A549 (cell line): ENCODE measurements at regions not wholly inside any gene's neighbourhood (a gene's known extent, or its start where the extent isn't known, plus 50 kb on each side); places are given as distances from the start of the nearest gene placed in this dataset.

Experiments
- ATAC-seq, 2 experiments: fragments of 200-7000 bp in 1 of 2; fragments of >200 bp in 1 of 2; cut with Nextera tagmentation in 1 of 2; cut with Tn5 transposase in 1 of 2; 3 replicates each; pipeline versions ENCODE4 v1.8.0 to v1.9.1; 2018 to 2020; ENCODE audit warnings: mild to moderate bottlenecking in 1 of 2, moderate library complexity in 1 of 2
- CTCF ChIA-PET: fragments of 300-600 bp; sonication (Branson Sonifier 250); formaldehyde crosslinking; extraction: SDS; loops from one replicate; lab custom pipeline; 2021; ENCODE audit warnings: antibody characterized with exemption, inconsistent platforms; lab: Yijun Ruan, JAX
- POLR2A ChIA-PET: fragments of 350-600 bp; formaldehyde crosslinking; extraction: SDS; loops from one replicate; lab custom pipeline; 2021; ENCODE audit warnings: antibody characterized with exemption, inconsistent platforms; lab: Yijun Ruan, JAX
- DNase-seq, 2 experiments: peaks; one replicate each; pipeline versions ENCODE4 v3.0.0 to v3.0.0-alpha.2; 2011 to 2016; ENCODE audit warnings: low read depth in 1 of 2, low spot score in 1 of 2
- FAIRE-seq: peaks from 2 replicates; lab custom pipeline; 2011; peaks lifted over from hg19 to GRCh38; lab: Jason Lieb, UNC
- H3K27ac ChIP-seq, 2 experiments: fragments of >200 bp; sonication (Bioruptor Twin); formaldehyde crosslinking; 3 replicates each; pipeline ENCODE4 v1.5.1; 2016 to 2017
- H3K4me1 ChIP-seq: fragments of >200 bp; sonication (Bioruptor Twin); formaldehyde crosslinking; 3 replicates; pipeline ENCODE4 v1.6.1; 2016
- H3K4me2 ChIP-seq: fragments of >200 bp; sonication (Bioruptor Twin); formaldehyde crosslinking; 3 replicates; pipeline ENCODE4 v1.6.1; 2016
- H3K4me3 ChIP-seq: fragments of >200 bp; sonication (Bioruptor Twin); formaldehyde crosslinking; 3 replicates; pipeline ENCODE4 v1.5.1; 2016
- H3K9me3 ChIP-seq: fragments of >200 bp; sonication (Bioruptor Twin); formaldehyde crosslinking; 3 replicates; pipeline ENCODE4 v1.6.1; 2016
- BHLHE40 ChIP-seq: IDR thresholded peaks from 2 replicates; pipeline ENCODE4 v1.6.1; 2012; ENCODE audit warnings: low read depth, low read length, inconsistent platforms
- CBX8 ChIP-seq: fragments of 200-600 bp; sonication (generic); IDR thresholded peaks from 2 replicates; pipeline ENCODE4 v1.6.1; 2016
- CEBPB ChIP-seq, 2 experiments: fragments of >200 bp in 1 of 2; sonication (Bioruptor Twin) in 1 of 2; formaldehyde crosslinking in 1 of 2; IDR thresholded peaks; 2 replicates each; pipeline ENCODE4 v1.6.1; 2012 to 2016
- EHMT2 ChIP-seq: fragments of 200-600 bp; sonication (generic); IDR thresholded peaks from 2 replicates; pipeline ENCODE4 v1.6.1; 2016; ENCODE audit warnings: antibody characterized with exemption, low read depth, mild to moderate bottlenecking, moderate library complexity
- ESRRA ChIP-seq: fragments of 150-350 bp; IDR thresholded peaks from 2 replicates; pipeline ENCODE4 v1.6.1; 2014; ENCODE audit warnings: mild to moderate bottlenecking, low read length, borderline replicate concordance
- FOXS1 ChIP-seq: fragments of 250-450 bp; sonication (Bioruptor Pico); IDR thresholded peaks from 2 replicates; pipeline ENCODE4 v1.5.0; 2020; ENCODE audit warnings: mild to moderate bottlenecking, moderate library complexity
- HOXB13 ChIP-seq: fragments of 250-450 bp; sonication (Bioruptor Pico); IDR thresholded peaks from 2 replicates; pipeline ENCODE4 v1.5.0; 2020; ENCODE audit warnings: low read depth, mild to moderate bottlenecking, moderate library complexity
- KDM5A ChIP-seq: fragments of 200-600 bp; sonication (generic); IDR thresholded peaks from 2 replicates; pipeline ENCODE4 v1.6.1; 2016; ENCODE audit warnings: antibody characterized with exemption, mild to moderate bottlenecking
- NPAS2 ChIP-seq: fragments of 250-450 bp; sonication (Bioruptor Pico); IDR thresholded peaks from 2 replicates; pipeline ENCODE4 v1.8.0; 2022; ENCODE audit warnings: mild to moderate bottlenecking, moderate library complexity, borderline replicate concordance
- RCOR1 ChIP-seq: fragments of 150-350 bp; IDR thresholded peaks from 2 replicates; pipeline ENCODE4 v1.6.1; 2014; ENCODE audit warnings: antibody characterized with exemption, low read length, low read depth
- RFX5 ChIP-seq: fragments of 450-650 bp; IDR thresholded peaks from 2 replicates; pipeline ENCODE4 v1.7.1; 2014; ENCODE audit warnings: antibody characterized with exemption, mild to moderate bottlenecking, moderate library complexity
- RNF2 ChIP-seq: fragments of 200-600 bp; sonication (generic); IDR thresholded peaks from 2 replicates; pipeline ENCODE4 v1.6.1; 2016; ENCODE audit warnings: low read depth, mild to moderate bottlenecking, antibody characterized with exemption, moderate library complexity, borderline replicate concordance
- SREBF2 ChIP-seq: fragments of 450-650 bp; IDR thresholded peaks from 2 replicates; pipeline ENCODE4 v1.6.1; 2014; ENCODE audit warnings: mild to moderate bottlenecking, moderate library complexity
- TFCP2L1 ChIP-seq: fragments of 250-450 bp; sonication (Bioruptor Pico); IDR thresholded peaks from 2 replicates; pipeline ENCODE4 v1.5.0; 2021; ENCODE audit warnings: mild to moderate bottlenecking
- ZSCAN20 ChIP-seq: fragments of 250-450 bp; sonication (Bioruptor Pico); IDR thresholded peaks from 2 replicates; pipeline ENCODE4 v1.8.0; 2022; ENCODE audit warnings: mild to moderate bottlenecking, moderate library complexity
- WGBS: methylation state at CpG from one replicate; pipeline ENCODE4 v1.1.6; 2017; ENCODE audit errors: missing lambda C conversion rate; 5-methylcytosine and 5-hydroxymethylcytosine counted together
- TF ChIP-seq, protein P1 (sequence below): fragments of 150-350 bp; IDR thresholded peaks from 2 replicates; pipeline ENCODE4 v1.6.1; 2014; ENCODE audit warnings: low read depth, mild to moderate bottlenecking, low read length
- TF ChIP-seq, protein P2 (sequence below): fragments of 250-450 bp; sonication (Bioruptor Pico); IDR thresholded peaks from 2 replicates; pipeline ENCODE4 v1.5.0; 2021; ENCODE audit warnings: mild to moderate bottlenecking, moderate library complexity, borderline replicate concordance
- TF ChIP-seq, protein P3 (sequence below): fragments of >200 bp; sonication (Bioruptor Twin); formaldehyde crosslinking; IDR thresholded peaks from 3 replicates; pipeline ENCODE4 v1.5.1; 2016
- TF ChIP-seq, protein P4 (sequence below): fragments of >200 bp; sonication (Bioruptor Twin); formaldehyde crosslinking; IDR thresholded peaks from 3 replicates; pipeline ENCODE4 v1.6.1; 2016
- TF ChIP-seq, protein P5 (sequence below): fragments of 200-600 bp; sonication (generic); IDR thresholded peaks from 2 replicates; pipeline ENCODE4 v1.6.1; 2016; ENCODE audit warnings: antibody characterized with exemption, mild to moderate bottlenecking, moderate library complexity
- TF ChIP-seq, protein P6 (sequence below): IDR thresholded peaks from 2 replicates; pipeline ENCODE4 v1.6.1; 2012

DNA sequence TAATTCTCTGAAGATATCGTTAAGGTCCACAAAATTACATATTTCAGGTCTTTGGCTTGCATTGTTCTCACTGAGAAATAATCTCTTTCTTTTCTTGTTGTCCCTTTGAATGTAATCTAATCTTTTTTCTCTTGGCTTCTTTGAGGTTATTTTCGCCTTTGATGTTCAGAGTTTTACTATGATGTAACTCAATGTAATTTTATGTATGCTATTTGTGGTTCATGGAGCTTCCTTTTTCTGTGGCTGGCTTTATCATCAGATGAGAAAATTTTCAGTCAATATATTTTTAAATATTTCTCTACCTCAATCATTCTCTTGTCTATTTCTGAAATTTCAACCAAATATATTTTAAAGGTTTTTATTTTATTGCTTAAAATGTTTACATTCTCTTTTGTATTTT lies 672.2 kb downstream of the TRAM1L1 start:
- WGBS, result 3% methylated on average over 2 of the region's 2 CpGs
- CTCF ChIA-PET, result no interaction called here
- POLR2A ChIA-PET, result no interaction called here
- no peak overlapping the region for H3K4me2 ChIP-seq
- no peaks in the 10 kb centered on the region for H3K9me3 ChIP-seq
- ATAC-seq, result no peak
- no peak for FAIRE-seq
- no peak overlapping the region for H3K4me3 ChIP-seq
- H3K4me1 ChIP-seq, result no peaks in the 10 kb centered on the region
- no peak overlapping the region for H3K27ac ChIP-seq
- TF ChIP-seq SREBF2 (no peak), ESRRA (no peak), NPAS2 (CRISPR knock-in tag) (no peak), HOXB13 (CRISPR knock-in tag) (no peak), RNF2 (no peak), RFX5 (no peak)
- no peak for DNase-seq

DNA sequence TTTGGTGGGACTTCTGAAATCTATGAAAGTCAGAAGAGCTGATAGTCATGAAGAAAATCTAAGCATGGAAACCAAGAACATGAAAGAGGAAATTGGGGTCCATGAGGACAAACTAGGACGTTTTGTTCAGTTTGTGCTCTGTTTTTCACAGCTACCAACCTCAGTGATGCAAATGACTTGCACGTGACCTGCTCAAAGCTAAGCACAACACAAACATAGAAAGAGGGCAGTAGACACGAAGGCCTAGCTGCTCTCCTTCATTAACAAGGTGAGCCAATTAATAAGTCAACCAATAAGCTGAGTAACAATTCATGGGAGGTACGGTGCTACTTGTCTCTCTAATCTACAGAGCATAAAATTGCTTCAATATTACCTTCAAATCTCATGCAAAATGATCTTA lies 684.1 kb downstream of the TRAM1L1 start:
- H3K4me1 ChIP-seq, result no peaks in the 10 kb centered on the region
- no peaks in the 10 kb centered on the region for H3K9me3 ChIP-seq
- TF ChIP-seq RCOR1, result no peak
- TF ChIP-seq BHLHE40, result no peak
- TF ChIP-seq CBX8, result no peak
- TF ChIP-seq, protein P1, sequence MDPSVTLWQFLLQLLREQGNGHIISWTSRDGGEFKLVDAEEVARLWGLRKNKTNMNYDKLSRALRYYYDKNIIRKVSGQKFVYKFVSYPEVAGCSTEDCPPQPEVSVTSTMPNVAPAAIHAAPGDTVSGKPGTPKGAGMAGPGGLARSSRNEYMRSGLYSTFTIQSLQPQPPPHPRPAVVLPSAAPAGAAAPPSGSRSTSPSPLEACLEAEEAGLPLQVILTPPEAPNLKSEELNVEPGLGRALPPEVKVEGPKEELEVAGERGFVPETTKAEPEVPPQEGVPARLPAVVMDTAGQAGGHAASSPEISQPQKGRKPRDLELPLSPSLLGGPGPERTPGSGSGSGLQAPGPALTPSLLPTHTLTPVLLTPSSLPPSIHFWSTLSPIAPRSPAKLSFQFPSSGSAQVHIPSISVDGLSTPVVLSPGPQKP, result no peak
- TF ChIP-seq, protein P2, sequence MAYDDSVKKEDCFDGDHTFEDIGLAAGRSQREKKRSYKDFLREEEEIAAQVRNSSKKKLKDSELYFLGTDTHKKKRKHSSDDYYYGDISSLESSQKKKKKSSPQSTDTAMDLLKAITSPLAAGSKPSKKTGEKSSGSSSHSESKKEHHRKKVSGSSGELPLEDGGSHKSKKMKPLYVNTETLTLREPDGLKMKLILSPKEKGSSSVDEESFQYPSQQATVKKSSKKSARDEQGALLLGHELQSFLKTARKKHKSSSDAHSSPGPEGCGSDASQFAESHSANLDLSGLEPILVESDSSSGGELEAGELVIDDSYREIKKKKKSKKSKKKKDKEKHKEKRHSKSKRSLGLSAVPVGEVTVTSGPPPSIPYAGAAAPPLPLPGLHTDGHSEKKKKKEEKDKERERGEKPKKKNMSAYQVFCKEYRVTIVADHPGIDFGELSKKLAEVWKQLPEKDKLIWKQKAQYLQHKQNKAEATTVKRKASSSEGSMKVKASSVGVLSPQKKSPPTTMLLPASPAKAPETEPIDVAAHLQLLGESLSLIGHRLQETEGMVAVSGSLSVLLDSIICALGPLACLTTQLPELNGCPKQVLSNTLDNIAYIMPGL (CRISPR knock-in tag), result no peak
- no peak for TF ChIP-seq EHMT2
- TF ChIP-seq, protein P3, sequence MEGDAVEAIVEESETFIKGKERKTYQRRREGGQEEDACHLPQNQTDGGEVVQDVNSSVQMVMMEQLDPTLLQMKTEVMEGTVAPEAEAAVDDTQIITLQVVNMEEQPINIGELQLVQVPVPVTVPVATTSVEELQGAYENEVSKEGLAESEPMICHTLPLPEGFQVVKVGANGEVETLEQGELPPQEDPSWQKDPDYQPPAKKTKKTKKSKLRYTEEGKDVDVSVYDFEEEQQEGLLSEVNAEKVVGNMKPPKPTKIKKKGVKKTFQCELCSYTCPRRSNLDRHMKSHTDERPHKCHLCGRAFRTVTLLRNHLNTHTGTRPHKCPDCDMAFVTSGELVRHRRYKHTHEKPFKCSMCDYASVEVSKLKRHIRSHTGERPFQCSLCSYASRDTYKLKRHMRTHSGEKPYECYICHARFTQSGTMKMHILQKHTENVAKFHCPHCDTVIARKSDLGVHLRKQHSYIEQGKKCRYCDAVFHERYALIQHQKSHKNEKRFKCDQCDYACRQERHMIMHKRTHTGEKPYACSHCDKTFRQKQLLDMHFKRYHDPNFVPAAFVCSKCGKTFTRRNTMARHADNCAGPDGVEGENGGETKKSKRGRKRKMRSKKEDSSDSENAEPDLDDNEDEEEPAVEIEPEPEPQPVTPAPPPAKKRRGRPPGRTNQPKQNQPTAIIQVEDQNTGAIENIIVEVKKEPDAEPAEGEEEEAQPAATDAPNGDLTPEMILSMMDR, result no peak
- TF ChIP-seq NPAS2 (CRISPR knock-in tag), result no peak
- TF ChIP-seq, protein P4, sequence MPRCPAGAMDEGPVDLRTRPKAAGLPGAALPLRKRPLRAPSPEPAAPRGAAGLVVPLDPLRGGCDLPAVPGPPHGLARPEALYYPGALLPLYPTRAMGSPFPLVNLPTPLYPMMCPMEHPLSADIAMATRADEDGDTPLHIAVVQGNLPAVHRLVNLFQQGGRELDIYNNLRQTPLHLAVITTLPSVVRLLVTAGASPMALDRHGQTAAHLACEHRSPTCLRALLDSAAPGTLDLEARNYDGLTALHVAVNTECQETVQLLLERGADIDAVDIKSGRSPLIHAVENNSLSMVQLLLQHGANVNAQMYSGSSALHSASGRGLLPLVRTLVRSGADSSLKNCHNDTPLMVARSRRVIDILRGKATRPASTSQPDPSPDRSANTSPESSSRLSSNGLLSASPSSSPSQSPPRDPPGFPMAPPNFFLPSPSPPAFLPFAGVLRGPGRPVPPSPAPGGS, result no peak
- TF ChIP-seq CEBPB (IDR thresholded peaks at IDR 0.05), result no peak
- no peak for TF ChIP-seq TFCP2L1 (CRISPR knock-in tag)
- TF ChIP-seq KDM5A, result no peak
- TF ChIP-seq, protein P5, sequence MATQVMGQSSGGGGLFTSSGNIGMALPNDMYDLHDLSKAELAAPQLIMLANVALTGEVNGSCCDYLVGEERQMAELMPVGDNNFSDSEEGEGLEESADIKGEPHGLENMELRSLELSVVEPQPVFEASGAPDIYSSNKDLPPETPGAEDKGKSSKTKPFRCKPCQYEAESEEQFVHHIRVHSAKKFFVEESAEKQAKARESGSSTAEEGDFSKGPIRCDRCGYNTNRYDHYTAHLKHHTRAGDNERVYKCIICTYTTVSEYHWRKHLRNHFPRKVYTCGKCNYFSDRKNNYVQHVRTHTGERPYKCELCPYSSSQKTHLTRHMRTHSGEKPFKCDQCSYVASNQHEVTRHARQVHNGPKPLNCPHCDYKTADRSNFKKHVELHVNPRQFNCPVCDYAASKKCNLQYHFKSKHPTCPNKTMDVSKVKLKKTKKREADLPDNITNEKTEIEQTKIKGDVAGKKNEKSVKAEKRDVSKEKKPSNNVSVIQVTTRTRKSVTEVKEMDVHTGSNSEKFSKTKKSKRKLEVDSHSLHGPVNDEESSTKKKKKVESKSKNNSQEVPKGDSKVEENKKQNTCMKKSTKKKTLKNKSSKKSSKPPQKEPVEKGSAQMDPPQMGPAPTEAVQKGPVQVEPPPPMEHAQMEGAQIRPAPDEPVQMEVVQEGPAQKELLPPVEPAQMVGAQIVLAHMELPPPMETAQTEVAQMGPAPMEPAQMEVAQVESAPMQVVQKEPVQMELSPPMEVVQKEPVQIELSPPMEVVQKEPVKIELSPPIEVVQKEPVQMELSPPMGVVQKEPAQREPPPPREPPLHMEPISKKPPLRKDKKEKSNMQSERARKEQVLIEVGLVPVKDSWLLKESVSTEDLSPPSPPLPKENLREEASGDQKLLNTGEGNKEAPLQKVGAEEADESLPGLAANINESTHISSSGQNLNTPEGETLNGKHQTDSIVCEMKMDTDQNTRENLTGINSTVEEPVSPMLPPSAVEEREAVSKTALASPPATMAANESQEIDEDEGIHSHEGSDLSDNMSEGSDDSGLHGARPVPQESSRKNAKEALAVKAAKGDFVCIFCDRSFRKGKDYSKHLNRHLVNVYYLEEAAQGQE, result no peak
- TF ChIP-seq, protein P6, sequence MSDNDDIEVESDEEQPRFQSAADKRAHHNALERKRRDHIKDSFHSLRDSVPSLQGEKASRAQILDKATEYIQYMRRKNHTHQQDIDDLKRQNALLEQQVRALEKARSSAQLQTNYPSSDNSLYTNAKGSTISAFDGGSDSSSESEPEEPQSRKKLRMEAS, result no peak
- no peak for TF ChIP-seq FOXS1 (CRISPR knock-in tag)
- no peak for TF ChIP-seq ZSCAN20 (CRISPR knock-in tag)
- FAIRE-seq (no peak), DNase-seq (no peak), ATAC-seq (no peak)
- H3K4me2 ChIP-seq, result no peak overlapping the region
- CTCF ChIA-PET, result no interaction called here
- no peak overlapping the region for H3K27ac ChIP-seq
- WGBS, result 15% methylated on average over 4 of the region's 4 CpGs
- POLR2A ChIA-PET, result no interaction called here
- H3K4me3 ChIP-seq, result no peak overlapping the region
